ENCODE measurements at regions not wholly inside any gene's neighbourhood (a gene's known extent, or its start where the extent isn't known, plus 50 kb on each side); places are given as distances from the start of the nearest gene placed in this dataset.

DNA sequence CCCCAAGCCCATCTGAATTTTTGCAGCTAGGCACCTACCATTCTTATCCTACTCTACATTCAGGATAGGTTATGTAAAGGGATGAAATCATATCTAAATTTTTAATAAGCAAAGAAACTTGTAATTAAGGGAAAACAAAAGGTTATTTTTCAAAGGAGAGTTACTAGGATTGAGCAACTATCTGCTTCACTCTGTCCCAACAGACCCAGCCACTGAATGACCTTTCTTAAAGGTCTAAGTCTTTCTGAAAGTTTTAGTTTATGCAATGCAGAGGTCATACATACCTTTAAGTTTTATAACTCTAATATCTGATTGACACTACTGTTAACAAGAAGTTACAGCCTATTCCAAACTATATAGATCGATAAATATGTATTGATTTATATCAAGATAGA is 209.2 kb upstream of the CTNNB1 start:
- DNase-seq (ENCODE audit: low read depth in 2 of 2) = no peak

DNA sequence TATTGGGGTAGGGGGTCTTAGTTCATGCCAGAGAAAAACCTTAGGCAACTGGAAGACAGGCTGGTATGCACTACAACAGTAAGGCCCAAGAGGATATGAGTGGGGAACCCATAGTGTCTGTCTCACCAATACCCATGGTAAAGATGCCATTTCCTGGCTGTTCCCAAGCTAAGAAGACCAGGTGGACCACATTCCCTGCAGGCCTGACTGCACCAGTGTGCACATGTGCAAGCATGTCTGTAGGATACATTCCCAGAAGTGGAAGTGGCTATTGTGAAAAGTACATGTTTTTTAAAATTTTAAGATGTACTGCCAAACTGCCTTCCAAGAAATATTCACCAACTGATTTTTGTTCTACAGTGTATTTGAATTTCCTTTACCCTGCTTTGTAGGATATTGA is 207.3 kb upstream of the CTNNB1 start:
- no peak for DNase-seq (ENCODE audit: low read depth in 2 of 2)

GRCh38 chr3:40994611-40995010 is 204.7 kb upstream of the CTNNB1 start:
- no peak for DNase-seq (ENCODE audit: low read depth in 2 of 2)

DNA sequence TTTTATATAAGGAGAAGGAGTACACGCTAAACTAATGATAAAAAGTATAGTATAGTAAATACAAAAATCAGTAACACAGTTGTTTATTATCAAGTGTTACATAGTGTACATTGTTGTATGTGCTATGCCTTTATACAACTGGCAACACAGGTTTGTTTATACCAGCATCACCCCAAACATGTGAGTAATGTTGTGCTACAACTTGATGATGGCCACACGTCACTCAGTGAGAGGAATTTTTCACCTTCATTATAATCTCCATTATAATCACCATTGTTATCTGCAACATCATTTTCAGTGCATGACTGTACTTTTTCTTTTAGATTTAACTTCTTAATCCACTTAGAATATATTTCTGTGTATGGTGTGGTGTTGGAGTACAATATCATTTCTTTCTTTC is 204.0 kb upstream of the CTNNB1 start:
- no peak for DNase-seq (ENCODE audit: low read depth in 2 of 2)

GRCh38 chr3:40996382-40996781 is 202.9 kb upstream of the CTNNB1 start:
- no peak for DNase-seq (ENCODE audit: low read depth in 2 of 2)

- no peak for DNase-seq (ENCODE audit: low read depth in 2 of 2)
Observed at GRCh38 chr3:40996827-40997710, 202.2 kb upstream of the CTNNB1 start.

DNA sequence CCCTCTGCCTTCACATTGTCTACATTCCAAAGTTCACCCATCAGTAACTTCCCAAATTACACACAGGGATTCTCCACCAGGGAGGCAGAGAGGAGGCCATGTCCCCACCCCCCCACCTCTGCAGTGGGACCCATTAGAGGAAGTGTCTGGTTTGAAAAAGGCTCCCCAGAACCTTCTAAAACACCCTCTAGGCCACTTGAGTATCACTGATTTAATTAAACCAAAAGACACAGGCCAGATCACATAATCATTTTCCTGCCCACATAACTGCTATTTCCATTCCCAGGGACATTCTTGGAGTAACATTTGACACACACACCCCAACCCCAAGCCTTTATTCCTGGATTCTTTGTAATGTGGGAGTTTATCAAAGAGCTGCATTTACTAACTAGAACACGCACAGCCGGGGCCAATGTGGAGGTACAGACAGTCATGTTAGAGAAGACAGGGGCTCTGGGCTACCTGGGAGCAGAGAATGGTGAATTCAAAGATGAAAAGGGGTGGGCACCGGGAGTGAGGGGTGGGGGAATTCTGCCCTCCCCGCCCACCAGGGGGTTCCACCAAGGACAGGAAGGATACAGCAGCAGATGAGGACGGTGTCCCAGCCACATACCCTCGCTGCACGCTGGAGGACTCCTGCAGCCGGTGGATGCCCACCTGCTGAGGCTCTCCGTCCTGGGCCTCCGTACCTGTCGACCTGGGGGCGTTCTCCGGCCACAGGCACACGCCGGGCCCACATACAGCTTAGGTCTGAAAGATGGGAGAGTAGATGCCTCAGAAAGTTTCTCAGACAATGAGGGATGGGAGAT is 201.4 kb upstream of the CTNNB1 start:
- no peak for DNase-seq (ENCODE audit: low read depth in 2 of 2)

- no peak for DNase-seq (ENCODE audit: low read depth in 2 of 2)
Observed at GRCh38 chr3:40999682-41000081, 199.6 kb upstream of the CTNNB1 start.

- no peak for DNase-seq (ENCODE audit: low read depth in 2 of 2)
Observed at GRCh38 chr3:41000471-41000870, 198.8 kb upstream of the CTNNB1 start.

GRCh38 chr3:41001556-41001955 is 197.7 kb upstream of the CTNNB1 start:
- DNase-seq (ENCODE audit: low read depth in 2 of 2) = no peak

GRCh38 chr3:41002104-41002503 is 197.2 kb upstream of the CTNNB1 start:
- no peak for DNase-seq (ENCODE audit: low read depth in 2 of 2)

DNA sequence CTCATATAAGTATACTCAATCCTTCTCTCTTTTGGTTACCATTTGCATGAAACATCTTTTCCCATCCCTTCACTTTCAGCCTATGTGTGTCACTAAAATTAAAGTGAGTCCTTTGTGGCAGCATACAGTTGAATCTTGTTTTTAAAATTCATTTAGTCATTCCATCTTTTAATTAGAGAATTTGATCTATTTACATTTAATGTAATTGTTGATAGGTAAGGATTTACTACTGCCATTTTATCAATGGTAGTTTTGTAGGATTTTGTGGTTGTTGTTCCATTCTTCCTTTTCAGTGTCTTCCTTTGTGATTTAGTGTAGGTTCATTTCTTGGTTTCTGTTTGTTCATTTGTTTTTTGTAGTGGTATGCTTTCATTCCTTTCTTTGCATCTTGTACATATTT is 191.9 kb upstream of the CTNNB1 start:
- no peak for DNase-seq (ENCODE audit: low read depth in 2 of 2)

DNA sequence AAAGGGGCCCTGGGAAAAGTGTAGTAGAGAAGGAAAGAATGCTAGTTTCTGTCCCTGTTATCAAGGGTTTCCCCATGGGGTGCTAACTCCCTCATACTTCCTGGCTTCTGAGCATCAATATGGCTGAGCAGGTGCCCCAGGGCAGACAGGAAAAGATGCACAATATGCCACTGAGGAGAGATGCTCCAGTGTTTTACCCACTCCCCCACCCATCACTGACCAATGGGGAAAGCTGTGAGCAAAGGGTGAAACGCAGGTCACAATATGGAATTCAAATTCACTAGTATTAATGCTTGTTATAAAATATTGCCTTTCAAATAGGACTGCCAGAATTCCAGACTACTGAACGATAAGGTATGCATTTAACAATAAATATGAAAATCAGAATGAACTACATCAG is 187.5 kb upstream of the CTNNB1 start:
- DNase-seq (ENCODE audit: low read depth in 2 of 2) = no peak

DNA sequence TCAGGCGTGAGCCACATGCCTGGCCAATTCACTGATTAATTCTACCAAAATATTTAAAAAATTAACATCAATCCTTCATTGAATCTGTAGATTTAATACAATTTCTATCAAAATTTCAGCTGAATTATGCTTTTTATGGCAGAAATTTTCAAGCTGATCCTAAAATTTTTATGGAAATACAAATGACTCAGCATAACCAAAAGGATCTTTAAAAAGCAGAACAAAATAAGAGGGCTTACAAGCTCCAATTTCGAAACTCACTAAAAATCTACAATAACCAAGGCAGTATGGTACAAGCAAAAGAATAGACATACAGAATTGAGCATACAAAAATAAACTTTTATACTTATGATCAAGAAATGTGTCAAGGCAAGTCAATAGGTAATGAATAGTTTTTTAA is 180.4 kb upstream of the CTNNB1 start:
- no peak for DNase-seq (ENCODE audit: low read depth in 2 of 2)

GRCh38 chr3:41024031-41024836 is 175.1 kb upstream of the CTNNB1 start:
- DNase-seq (ENCODE audit: low read depth in 2 of 2) = no peak

DNA sequence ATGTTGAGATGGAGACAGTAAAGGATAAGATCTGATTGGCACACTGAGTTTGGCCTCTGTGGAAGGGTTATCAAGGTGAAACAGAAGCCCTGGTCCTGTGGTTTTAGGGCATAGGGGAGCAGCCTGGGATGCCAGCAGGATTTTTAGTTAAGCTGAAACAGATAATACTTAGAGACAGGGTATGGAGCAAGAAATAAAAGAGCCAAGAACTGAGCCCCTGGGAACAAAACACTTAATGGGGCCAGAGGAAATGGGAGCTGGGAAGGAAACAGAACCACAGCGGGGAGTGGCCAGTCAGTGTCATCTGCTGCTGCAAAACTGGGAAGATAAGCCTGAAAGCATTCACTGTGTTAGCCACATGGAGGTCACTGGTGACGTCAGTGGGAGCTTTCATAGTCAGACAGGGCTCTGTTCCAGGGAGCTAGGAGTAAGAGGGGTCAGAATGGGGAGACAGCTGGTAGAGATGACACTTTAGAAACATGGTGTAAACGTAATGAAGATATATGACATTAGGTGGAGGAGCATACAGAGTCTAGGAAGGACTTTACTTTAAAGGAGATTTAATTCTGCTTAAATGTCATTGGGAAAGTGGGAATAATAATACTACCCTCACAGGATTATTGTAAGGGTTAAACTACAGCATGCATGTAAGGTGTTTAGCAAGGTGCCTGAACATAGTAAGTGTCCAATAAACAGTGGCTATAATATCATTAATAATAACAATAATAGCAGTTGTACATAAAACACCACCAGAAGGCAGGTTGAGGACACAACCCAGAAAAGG is 172.7 kb upstream of the CTNNB1 start:
- no peak for DNase-seq (ENCODE audit: low read depth in 2 of 2)

GRCh38 chr3:41029356-41029755 is 169.9 kb upstream of the CTNNB1 start:
- no peak for DNase-seq (ENCODE audit: low read depth in 2 of 2)

- no peak for DNase-seq (ENCODE audit: low read depth in 2 of 2)
Observed at GRCh38 chr3:41030220-41030619, 169.1 kb upstream of the CTNNB1 start.

GRCh38 chr3:41031401-41031800 is 167.9 kb upstream of the CTNNB1 start:
- no peak for DNase-seq (ENCODE audit: low read depth in 2 of 2)

- no peak for DNase-seq (ENCODE audit: low read depth in 2 of 2)
Observed at GRCh38 chr3:41033956-41034519, 165.3 kb upstream of the CTNNB1 start.

DNA sequence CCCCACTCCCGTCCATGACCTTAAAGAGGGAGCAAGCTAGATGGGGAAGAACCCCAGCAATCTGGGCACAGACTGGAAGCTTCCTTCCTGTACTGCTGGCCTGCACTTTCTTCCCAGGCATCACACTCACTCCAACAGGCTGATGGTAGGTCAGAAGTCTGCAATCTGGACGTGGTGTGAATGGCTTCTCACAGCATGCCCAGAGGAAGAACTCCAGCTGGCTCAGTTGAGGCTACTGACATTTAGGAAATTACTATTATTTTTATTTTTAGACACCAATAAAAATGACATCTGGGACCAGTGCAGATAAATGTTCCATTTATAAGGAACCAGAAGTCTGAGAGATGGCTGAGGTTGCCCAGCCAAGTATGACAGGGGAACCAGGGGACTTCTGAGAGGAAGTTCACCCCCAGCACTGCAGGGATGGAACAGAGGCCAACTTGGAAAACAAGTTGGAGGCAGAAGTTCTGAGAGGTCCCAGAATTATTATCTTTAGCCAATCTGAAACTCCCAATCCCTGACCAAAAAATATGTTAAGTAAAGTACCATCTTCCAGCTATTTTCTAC is 163.8 kb upstream of the CTNNB1 start:
- no peak for DNase-seq (ENCODE audit: low read depth in 2 of 2)

Data from stimulated activated CD4-positive, alpha-beta T cell treated with anti-CD3 and anti-CD28 coated beads, Interleukin-1b, Interleukin-23, amount 100 ng/mL, for 4 hours (primary cell).